KBM-7 (cell line): ENCODE measurements at regions not wholly inside any gene's neighbourhood (a gene's known extent, or its start where the extent isn't known, plus 50 kb on each side); places are given as distances from the start of the nearest gene placed in this dataset.

Experiments
- DNase-seq: peaks from one replicate; pipeline ENCODE4 v3.0.0-alpha.2; 2015
- in situ Hi-C: fragments of 300-500 bp; cut with MboI; formaldehyde crosslinking; loops from 2 replicates; pipeline ENCODE4 v1.14.3; 2020; ENCODE audit warnings: low sequenced_read_pairs, low pct_unique_long_range_greater_than_20kb, mixed read lengths

DNA sequence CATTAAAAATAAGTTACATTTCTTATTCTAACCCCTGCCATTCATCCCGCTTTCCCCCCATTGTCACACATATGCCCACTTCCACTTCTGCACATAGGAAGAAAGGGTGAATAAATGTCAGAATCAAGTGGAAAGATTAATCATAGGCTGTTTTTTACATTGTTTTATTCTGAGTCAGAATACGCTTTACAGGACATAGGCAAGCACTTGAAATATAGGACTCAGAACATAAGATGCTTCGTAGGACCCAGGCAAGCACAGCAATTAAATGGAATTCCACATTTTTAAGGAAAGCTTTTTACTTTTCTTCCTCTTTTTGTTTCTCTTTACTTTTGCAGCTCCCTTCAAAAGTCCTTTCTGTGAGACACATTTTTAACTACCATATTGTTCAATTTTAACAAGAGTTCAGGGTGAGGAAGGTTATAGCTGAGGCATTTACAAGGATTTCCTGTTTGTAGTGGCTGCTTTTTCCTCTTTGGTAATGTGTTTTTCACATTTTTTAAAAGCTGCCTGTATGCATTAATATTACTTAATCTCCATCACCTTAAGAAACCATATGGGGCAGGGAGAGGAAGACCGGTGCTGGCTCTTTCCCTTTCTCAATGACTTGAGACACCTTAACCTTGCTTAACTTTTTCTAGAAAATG, 130.0 kb downstream of the TES start:
- no peak for DNase-seq
- in situ Hi-C loops, result no loop called here

DNA sequence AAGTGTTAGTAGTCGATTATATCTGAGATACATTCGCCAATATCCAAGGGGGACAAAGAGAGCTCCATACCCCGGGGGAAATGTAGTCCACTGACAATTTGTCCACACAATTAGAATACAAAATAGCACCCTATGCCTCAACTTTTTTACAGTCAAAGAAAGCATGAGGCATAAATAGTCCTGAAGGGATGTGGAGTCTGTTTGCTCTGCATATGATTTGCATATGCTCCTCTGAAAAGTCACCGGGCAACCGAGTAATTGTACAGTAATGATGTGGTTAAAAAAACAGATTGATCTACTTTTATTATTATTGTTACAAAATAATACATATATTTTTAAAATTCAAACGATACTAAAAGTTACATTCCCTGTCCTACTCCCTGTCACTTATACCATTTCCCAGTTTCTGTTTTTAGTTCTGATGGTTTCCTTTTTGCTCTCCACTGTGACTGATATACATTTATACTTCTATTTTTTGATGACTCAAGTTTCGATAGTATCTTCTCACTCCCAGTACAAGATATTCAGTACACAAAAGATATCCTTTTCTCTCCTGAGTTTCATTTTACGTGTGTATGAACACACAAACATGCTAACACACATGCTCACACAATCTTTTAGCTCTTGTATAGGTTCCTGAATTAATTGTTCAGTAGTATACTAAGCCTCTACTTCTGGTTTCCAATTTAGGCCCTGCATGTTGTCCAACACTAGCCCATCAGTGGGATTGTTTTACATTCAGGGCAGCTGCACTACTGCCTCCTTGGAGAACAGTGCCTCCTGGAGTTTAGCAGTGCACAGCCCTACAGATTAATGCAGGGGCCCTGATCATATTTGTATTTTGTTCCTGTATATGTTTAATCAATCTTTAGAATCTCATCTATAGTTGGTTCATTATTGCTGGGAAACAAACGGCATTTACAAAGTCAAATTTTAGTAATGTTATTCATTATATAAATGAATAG, 130.9 kb downstream of the TES start:
- DNase-seq, result no peak
- in situ Hi-C loops, result no loop called here

DNA sequence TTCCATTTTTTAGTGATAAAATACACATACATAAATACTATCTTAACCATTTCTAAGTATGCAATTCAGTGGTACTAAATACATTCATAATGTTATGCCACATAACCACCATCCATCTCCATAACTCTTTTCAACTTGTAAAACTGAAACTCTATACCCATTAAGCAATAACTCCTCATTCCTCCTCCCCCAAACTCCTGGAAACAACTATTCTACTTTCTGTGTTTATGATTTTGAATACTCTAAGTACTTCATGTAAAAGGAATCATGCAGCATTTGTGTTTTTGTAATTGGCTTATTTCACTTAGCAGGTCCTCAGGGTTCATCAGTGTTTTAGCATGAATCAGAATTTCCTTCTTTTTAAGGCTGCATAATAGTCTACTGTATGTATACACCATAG, 131.8 kb downstream of the TES start:
- in situ Hi-C loops, result no loop called here
- DNase-seq, result no peak

DNA sequence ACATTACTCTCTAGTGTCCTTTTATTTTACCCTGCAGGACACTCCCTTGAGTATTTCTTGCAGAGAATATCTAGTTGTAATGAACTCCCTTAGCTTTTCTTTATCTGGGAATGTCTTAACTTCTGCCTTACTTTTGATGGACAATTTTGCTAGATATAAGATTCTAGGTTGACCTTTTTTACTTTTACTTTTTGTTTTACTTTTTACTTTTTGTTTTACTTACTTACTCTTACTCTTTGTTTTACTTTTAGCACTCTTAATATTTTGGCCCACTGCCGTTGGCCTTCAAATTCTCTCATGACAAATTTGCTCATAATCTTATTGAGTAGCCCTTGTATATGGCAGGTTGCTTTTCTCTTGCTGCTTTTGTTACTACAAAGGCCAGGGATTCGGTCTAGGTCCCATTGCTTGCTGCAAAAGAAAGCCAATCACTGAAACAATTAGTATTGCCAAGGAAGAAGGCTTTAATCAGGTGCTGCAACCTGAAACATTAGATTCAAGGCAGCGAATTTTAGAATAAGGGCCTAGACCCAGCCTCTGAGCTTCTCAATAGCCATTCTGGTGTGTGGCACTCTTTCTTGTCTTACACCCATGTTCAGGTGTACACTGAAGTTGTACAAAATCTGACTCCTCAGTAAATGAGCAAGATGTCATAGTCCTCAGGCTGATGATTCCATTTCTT, 137.0 kb downstream of the TES start:
- in situ Hi-C loops, result no loop called here
- DNase-seq, result no peak

DNA sequence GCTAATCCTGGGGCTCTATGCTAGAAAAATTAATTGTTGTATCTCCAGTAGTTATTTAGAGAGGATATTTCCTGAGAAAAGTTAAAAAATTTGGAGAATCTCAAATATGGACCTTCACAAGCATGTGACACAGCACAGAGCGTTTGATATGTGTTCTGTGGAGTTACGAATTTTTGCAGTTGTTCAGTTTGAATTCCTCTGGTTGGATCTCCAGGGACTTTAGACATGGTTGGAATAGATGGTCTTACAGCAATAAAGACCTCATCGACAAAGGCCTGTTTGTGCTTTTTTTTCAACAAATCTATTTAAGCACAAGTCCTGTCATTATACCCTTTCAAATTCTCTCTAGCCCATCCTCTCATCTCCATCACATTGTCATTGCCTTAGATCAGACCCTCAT, 138.0 kb downstream of the TES start:
- in situ Hi-C loops, result no loop called here

DNA sequence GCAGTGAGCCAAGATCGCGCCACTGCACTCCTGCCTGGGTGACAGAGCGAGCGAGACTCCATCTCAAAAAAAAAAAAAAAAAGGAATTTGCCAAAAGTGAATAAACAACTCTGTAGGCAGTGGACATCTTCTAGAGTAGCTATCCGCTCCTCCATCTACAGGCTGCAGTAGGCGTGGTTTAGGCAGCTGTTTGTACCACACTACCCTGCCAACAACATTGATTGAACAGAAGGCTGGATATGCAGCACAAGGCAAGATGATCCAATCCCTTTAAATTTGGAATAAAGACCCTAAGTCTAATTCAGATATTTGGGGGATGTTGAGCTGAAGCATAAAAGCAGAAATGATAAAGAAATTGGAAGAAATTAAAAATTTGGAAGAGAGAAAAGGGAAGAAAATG, 141.6 kb downstream of the TES start:
- DNase-seq, result no peak
- in situ Hi-C loops, result no loop called here

More for the DNA sequence above, 138.0 kb downstream of the TES start:
- DNase-seq, result no peak

DNA sequence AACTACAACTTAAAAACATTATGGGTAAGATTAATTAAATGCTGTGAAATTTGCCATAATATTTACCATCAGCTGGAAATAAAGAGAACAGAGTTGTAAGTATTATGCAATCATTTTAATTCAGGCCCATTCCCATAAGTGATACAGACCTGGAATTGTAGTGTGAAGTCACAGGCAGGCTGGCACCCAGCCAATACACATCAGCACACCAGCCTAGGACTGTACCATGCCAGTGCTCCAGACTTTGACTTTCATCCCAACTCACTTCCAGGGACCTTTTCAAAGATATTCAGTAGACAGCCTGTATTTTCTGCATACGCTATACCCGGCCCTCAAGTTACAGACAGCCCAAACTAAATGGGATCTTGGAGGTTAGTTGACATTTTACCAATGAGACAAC, 143.3 kb downstream of the TES start:
- DNase-seq, result no peak
- in situ Hi-C loops, result no loop called here

DNA sequence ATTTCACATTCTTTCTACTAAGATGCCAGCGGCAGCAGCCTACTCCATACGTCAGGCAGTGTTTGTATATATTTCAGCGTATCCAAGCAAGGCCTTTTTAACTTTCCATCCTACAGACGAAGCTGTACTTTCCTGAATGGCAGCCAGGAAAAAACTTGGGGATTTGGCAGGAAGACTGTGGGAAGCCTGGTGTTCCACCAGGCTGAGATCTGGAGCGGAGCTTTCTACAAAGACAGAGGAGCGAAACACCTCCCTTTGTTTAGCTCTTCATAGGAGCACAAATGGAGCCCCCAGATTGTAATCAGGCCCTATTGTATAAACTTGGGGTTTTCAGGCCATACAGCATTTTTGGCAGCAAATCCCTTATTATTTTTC, 143.8 kb downstream of the TES start:
- in situ Hi-C loops, result no loop called here
- no peak for DNase-seq

DNA sequence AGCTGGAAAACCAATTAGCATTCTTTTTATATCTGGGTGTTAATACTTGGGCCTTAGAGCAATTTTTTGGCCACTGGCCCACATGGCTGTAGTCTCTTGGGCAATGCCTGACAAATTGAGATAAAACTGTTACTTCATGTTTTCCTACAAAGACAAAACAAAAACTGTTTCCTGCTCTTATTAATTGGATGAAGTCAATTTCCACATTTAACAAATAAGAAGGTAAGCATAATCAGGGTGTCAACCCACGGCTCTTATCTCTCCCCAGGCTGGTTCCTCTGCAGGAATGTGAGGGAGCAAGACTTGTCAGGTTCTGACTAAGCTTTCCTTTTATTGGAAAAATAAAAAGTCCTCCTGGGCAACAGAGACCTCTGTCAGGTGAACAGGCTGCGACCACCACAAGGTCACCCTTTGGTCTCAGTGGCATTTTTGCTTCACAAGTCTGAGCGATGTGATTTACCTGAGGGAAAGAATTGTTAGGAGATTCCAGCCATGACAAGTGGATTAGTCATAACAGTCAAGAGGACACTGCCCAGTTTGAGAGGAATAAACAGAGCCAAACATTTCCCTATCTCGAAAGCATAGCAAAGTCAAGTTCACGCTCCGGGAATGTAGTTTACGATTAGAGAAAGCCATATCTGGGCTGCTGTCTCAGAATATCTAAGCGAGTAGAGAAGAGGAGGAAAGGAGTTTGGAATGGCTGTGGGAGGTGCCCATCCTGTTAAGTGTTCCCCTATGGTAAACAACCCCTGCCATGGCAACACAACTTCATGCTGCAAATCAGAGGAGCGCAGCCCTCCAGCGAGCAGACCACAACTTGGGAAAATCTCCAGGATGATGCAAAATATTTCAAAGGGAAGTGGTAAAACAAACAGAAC, 144.4 kb downstream of the TES start:
- in situ Hi-C loops, result no loop called here
- DNase-seq, result peak; percentile 33

DNA sequence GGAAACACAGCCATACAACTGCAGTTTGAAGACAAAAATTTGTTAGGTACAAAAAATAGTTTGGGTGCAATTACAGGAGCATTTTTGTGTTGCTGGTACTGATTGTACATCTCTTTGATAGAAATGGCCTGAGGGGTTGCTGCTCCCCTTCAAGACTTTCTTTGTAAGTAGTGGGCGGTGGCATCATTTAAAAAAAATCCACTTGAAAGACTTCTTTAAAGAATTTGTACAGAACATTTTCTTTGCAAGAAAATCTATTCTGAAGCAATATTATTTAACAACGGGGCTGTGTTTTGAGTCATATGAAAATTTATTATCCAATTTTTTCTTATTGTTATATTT, 144.1 kb upstream of the CAV2 start:
- in situ Hi-C loops, result no loop called here
- no peak for DNase-seq

DNA sequence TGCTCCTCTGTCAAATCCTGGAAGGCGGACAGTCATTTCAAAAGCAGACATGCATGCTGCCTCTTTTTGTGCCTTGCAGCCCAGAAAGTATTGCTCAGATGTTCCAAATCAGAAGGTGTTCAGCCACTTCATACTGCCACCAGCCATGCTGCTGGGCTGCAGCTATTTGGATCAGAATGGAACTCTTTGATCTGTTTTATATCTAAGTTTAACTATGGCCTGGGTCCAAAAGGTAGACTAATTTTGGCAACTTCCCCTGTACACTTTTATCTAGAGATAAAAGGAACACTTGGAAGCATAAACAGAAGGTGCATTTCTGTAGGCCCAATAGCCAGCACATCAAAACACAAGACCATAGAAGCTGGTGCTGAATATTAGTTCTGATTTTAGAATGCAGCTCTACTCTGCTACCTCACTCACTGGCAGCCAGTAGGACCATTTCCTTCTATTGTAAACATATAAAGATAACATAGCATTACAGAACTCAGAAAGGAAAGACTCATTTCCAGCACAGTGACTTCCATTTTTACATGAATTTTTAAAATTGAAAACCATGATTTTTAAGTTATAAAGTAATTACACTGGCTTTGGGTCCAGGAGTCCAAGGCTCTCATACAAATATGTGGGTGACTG, 143.1 kb upstream of the CAV2 start:
- DNase-seq, result no peak
- in situ Hi-C loops, result no loop called here

DNA sequence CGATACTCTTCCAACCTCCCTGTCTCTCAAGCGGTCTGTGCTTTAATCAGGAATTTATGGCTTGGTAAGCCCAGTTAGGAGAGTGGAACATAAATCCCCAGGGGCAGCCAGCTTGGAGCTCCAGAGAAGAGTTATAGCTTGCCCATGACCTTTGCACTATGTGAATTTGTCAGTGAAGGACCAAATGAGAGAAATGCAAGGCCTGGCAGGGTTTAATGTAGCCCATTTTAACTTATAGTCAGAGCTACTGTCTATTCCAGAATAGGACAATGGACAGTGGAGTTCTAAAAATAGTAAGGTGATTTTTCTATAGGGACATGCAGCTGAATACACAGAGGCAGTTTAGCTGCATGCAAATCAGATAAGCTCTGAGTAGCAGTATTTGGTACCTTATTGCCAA, 142.6 kb upstream of the CAV2 start:
- in situ Hi-C loops, result no loop called here
- no peak for DNase-seq

DNA sequence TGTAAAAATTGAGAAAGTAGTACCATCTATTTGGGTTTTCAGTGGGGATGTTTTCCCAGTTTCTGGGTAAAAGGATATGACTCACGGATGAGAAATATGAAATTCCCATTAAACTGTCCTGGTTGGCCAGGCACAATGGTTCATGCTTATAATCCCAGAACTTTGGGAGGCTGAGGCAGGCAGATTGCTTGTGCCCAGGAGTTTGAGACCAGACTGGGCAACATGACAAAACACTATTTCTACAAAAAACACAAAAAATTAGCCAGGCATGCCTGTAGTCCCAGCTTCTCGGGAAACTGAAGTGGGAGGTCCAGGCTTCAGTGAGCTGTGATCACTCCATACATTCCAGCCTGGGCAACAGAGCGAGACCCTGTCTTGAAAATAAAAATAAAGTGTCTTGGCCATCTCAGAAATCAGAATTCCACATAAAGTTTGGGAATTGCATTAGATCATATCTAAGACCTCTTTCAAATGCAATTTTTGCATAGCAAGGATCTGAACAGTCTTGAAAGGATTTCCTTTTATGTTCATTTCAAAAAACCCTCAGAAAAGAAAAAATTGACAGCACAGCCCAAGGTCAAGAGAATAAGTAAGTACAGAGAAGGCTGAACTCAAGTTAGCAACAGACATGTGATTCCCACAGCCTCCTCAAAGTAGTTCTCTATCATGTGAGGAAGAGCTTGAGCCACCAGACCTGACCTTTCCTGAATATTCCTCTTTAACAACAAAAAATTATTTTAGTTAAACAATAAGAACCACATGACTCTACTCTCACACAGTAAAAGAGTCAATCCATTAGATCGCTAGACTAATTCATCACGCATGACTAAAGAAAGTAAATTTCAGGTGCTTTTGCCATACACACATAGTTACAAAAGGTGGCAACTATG, 141.5 kb upstream of the CAV2 start:
- in situ Hi-C loops, result no loop called here
- DNase-seq, result no peak

DNA sequence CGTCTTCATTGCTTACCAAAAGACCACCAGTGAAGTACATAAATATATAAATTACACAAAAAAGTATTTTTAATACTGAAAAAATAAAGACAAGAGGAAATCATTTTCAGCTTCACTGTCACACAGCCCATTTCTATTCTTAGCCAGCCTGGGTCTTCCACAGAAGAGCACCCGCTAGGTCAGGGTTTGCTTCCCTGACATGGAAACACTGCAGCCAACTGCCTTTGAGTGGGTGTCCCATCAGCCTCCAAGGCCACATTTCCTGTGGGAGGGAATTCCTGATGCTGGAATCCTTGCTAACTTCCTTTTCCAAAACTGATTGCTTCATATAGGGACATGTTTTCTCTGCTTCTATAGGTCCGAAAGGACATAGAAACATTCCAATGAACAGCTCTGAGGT, 137.8 kb upstream of the CAV2 start:
- in situ Hi-C loops, result no loop called here
- no peak for DNase-seq

DNA sequence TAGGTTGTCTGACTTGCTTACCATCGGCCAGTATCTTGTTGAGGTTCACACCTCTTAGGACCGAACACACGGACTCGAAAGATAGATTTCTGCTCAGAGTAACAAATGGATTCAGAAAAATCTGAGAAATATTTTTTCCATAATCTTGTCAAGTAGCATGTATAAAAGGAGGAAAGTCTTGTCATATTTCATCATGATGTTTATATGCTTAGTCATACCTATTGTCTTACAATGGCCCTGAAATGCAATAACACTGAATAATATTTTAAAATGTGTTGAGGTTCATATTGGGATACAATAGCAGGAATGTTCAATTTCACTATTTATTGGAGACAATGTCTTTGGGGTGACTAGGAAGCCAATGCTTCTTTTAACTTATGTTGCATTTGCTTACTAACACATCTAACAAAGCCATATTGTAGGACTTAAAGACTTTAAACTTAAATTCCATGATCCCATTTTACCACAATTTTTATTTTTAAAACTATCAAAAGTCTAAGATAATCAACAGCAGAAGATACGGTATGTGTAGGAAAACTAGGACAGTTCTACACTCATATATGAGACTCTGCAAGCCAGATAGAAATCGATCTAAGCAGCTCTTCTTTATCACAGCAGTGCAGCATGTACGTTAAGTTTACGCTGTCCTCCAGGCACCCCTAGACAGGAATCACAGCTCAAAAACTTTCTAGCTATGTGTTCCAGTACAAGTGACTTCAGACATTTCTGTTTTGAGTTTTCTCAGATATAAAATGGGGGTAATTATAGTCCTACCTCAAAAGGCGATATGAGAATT, 135.7 kb upstream of the CAV2 start:
- no peak for DNase-seq
- in situ Hi-C loops, result no loop called here

DNA sequence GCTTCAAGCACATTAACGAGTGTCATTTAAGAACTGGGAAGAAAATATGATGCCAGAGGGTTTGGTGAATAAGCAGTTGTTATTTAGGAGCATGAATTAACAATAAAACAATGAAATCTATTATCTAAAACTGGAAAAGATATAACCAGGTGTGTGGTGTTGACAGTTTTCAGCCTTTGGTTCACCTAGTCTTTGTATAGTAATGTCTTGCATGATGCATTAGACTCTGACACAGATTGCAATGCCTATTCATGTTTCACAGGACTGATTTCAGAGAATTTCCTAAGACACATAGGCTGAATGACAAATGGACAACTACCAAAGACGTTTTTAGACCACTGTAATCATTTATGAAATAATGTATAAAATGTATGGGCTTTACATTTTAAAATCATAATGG, 135.1 kb upstream of the CAV2 start:
- in situ Hi-C loops, result no loop called here
- DNase-seq, result no peak

DNA sequence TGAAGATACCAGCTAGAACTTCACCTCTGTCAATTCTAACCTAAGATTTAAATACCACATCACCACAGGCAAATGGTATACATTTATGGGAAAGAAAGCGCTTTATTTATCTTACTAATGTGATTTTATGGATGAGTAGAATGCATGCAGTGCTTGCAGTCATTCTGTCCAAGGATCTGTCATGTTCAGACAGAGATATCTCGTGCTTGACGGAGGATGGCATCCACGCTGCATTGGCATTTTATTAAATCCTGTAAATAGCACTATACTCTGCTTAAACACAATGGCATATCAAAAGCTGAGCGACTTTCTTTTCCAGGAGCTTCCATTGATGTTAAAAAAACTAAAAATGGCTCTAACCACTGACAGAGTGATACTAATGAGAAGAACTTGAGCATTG, 133.7 kb upstream of the CAV2 start:
- no peak for DNase-seq
- in situ Hi-C loops, result no loop called here
